Panc1 (cell line): ENCODE measurements at regions not wholly inside any gene's neighbourhood (a gene's known extent, or its start where the extent isn't known, plus 50 kb on each side); places are given as distances from the start of the nearest gene placed in this dataset.

Experiments used
- ATAC-seq: fragments of 200-7000 bp; cut with Tn5 transposase; 2 replicates; pipeline ENCODE4 v1.9.1; 2020; ENCODE audit warnings: mild to moderate bottlenecking, moderate library complexity
- BruUV-seq: library from RNA; stranded (reverse); fragments of 400-500 nt; replicated peaks from 2 replicates; lab custom pipeline; 2021; lab: Mats Ljungman, UMichigan
- CTCF ChIA-PET: fragments of 300-600 bp; sonication (Branson Sonifier 250); formaldehyde crosslinking; loops from one replicate; lab custom pipeline; 2022; ENCODE audit warnings: antibody characterized with exemption; lab: Charles Lee
- POLR2A ChIA-PET: fragments of 300-600 bp; sonication (Branson Sonifier 250); formaldehyde crosslinking; loops from one replicate; lab custom pipeline; 2022; ENCODE audit warnings: antibody characterized with exemption; lab: Charles Lee
- DNase-seq: peaks from one replicate; pipeline ENCODE4 v3.0.0-alpha.2; 2010; ENCODE audit warnings: low read depth, low spot score
- H3K27ac ChIP-seq: 2 replicates; pipeline ENCODE4 v1.5.1; 2011; ENCODE audit warnings: mild to moderate bottlenecking, low read length, inconsistent platforms
- H3K27me3 ChIP-seq: fragments of 200-500 bp; sonication (Bioruptor generic); 2 replicates; pipeline ENCODE4 v1.6.0; 2014; ENCODE audit warnings: low read length, inconsistent platforms; ENCODE audit not compliant: control insufficient read depth, insufficient read depth
- H3K36me3 ChIP-seq: fragments of 200-500 bp; sonication (Bioruptor generic); 2 replicates; pipeline ENCODE4 v1.5.1; 2014; ENCODE audit warnings: inconsistent platforms, mild to moderate bottlenecking, low read length, moderate library complexity; ENCODE audit not compliant: control insufficient read depth, insufficient read depth
- H3K4me1 ChIP-seq: 2 replicates; pipeline ENCODE4 v1.5.1; 2011; ENCODE audit warnings: inconsistent platforms, mild to moderate bottlenecking, low read length, moderate library complexity; ENCODE audit not compliant: control insufficient read depth, insufficient read depth
- H3K4me3 ChIP-seq, 2 experiments: 2 replicates each; pipeline ENCODE4 v1.5.1; 2011 to 2012; ENCODE audit warnings: low read depth in 2 of 2, low read length in 2 of 2, mild to moderate bottlenecking in 2 of 2, inconsistent platforms in 1 of 2, moderate library complexity in 1 of 2
- H3K9me3 ChIP-seq: fragments of 200-500 bp; sonication (Bioruptor generic); 2 replicates; pipeline ENCODE4 v1.5.1; 2014; ENCODE audit warnings: low read depth, mild to moderate bottlenecking, inconsistent platforms, low read length, moderate library complexity; ENCODE audit not compliant: control insufficient read depth, insufficient read depth
- POLR2AphosphoS5 ChIP-seq: IDR thresholded peaks from 2 replicates; pipeline ENCODE4 v1.6.1; 2012; ENCODE audit warnings: mild to moderate bottlenecking, low read depth, low read length, moderate library complexity
- SIN3A ChIP-seq: IDR thresholded peaks from 2 replicates; pipeline ENCODE4 v1.6.1; 2012; ENCODE audit warnings: low read depth, mild to moderate bottlenecking, low read length, moderate library complexity, borderline replicate concordance; ENCODE audit not compliant: insufficient read depth
- TCF7L2 ChIP-seq: IDR thresholded peaks from 2 replicates; pipeline ENCODE4 v1.6.1; 2011; ENCODE audit warnings: mild to moderate bottlenecking, low read depth, low read length, inconsistent platforms
- in situ Hi-C: cut with HindIII; loops from 2 replicates; pipeline ENCODE4 v1.10.0; 2016; ENCODE audit warnings: low sequenced_read_pairs, low pct_unique_long_range_greater_than_20kb
- intact Hi-C: fragments of 100-400 bp; cut with micrococcal nuclease; formaldehyde crosslinking; loops from one replicate; pipeline ENCODE4 v1.10.0; 2022; ENCODE audit not compliant: unreplicated experiment
- TF ChIP-seq, protein P1 (sequence below): fragments of 450-650 bp; IDR thresholded peaks from 2 replicates; pipeline ENCODE4 v1.5.1; 2017; ENCODE audit warnings: mild to moderate bottlenecking
- TF ChIP-seq, protein P2 (sequence below), 2 experiments: IDR thresholded peaks; 2 replicates each; pipeline ENCODE4 v1.6.1; 2011 to 2012; ENCODE audit warnings: low read depth in 2 of 2, control low read depth in 1 of 2, low read length in 1 of 2, mild to moderate bottlenecking in 1 of 2, moderate library complexity in 1 of 2; ENCODE audit not compliant: insufficient read depth in 1 of 2

- Histone ChIP-seq H3K4me3 (peak overlapping the region in 1 of 2 experiments; percentile 10; a peak in 1 of 4 replicates), H3K36me3 (no peaks in the 10 kb centered on the region), H3K4me1 (no peaks in the 10 kb centered on the region; the same call in 1 of the 2 replicates), H3K27me3 (peaks cover 7% of the 10 kb centered on the region), H3K27ac (no peak overlapping the region), H3K9me3 (no peaks in the 10 kb centered on the region)
- intact Hi-C loops (no loop called here), in situ Hi-C loops (no loop called here)
- no peak for ATAC-seq
- POLR2A ChIA-PET: no interaction called here
- CTCF ChIA-PET: no interaction called here
- no TSS peak for BruUV-seq
- TF ChIP-seq, protein P1, sequence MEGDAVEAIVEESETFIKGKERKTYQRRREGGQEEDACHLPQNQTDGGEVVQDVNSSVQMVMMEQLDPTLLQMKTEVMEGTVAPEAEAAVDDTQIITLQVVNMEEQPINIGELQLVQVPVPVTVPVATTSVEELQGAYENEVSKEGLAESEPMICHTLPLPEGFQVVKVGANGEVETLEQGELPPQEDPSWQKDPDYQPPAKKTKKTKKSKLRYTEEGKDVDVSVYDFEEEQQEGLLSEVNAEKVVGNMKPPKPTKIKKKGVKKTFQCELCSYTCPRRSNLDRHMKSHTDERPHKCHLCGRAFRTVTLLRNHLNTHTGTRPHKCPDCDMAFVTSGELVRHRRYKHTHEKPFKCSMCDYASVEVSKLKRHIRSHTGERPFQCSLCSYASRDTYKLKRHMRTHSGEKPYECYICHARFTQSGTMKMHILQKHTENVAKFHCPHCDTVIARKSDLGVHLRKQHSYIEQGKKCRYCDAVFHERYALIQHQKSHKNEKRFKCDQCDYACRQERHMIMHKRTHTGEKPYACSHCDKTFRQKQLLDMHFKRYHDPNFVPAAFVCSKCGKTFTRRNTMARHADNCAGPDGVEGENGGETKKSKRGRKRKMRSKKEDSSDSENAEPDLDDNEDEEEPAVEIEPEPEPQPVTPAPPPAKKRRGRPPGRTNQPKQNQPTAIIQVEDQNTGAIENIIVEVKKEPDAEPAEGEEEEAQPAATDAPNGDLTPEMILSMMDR: no peak
- TF ChIP-seq SIN3A (no peak), POLR2AphosphoS5 (no peak), TCF7L2 (no peak)
- TF ChIP-seq, protein P2, sequence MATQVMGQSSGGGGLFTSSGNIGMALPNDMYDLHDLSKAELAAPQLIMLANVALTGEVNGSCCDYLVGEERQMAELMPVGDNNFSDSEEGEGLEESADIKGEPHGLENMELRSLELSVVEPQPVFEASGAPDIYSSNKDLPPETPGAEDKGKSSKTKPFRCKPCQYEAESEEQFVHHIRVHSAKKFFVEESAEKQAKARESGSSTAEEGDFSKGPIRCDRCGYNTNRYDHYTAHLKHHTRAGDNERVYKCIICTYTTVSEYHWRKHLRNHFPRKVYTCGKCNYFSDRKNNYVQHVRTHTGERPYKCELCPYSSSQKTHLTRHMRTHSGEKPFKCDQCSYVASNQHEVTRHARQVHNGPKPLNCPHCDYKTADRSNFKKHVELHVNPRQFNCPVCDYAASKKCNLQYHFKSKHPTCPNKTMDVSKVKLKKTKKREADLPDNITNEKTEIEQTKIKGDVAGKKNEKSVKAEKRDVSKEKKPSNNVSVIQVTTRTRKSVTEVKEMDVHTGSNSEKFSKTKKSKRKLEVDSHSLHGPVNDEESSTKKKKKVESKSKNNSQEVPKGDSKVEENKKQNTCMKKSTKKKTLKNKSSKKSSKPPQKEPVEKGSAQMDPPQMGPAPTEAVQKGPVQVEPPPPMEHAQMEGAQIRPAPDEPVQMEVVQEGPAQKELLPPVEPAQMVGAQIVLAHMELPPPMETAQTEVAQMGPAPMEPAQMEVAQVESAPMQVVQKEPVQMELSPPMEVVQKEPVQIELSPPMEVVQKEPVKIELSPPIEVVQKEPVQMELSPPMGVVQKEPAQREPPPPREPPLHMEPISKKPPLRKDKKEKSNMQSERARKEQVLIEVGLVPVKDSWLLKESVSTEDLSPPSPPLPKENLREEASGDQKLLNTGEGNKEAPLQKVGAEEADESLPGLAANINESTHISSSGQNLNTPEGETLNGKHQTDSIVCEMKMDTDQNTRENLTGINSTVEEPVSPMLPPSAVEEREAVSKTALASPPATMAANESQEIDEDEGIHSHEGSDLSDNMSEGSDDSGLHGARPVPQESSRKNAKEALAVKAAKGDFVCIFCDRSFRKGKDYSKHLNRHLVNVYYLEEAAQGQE (IDR thresholded peaks at IDR 0.05; ENCODE audit: insufficient read depth in 1 of 2, low read depth in 2 of 2, low read length in 1 of 2): no peak
- DNase-seq: no peak
These were observed 57.8 kb downstream of the FRMPD3 start for GRCh38 chrX:107507093-107507743.

GRCh38 chrX:107507744-107508117, 58.3 kb downstream of the FRMPD3 start:
- no peak overlapping the region for H3K27ac ChIP-seq
- ChIA-PET CTCF (no interaction called here), POLR2A (no interaction called here)
- intact Hi-C loops: no loop called here
- H3K27me3 ChIP-seq: peaks cover 7% of the 10 kb centered on the region
- no peaks in the 10 kb centered on the region for H3K36me3 ChIP-seq
- ATAC-seq (no peak), DNase-seq (no peak)
- H3K4me3 ChIP-seq: peak overlapping the region in 1 of 2 experiments; percentile 10; a peak in 1 of 4 replicates
- no peaks in the 10 kb centered on the region; the same call in 1 of the 2 replicates for H3K4me1 ChIP-seq
- in situ Hi-C loops: no loop called here
- BruUV-seq: no TSS peak
- TF ChIP-seq SIN3A (no peak), POLR2AphosphoS5 (no peak), TCF7L2 (no peak)
- TF ChIP-seq, protein P2 (IDR thresholded peaks at IDR 0.05; ENCODE audit: insufficient read depth in 1 of 2, low read depth in 2 of 2, low read length in 1 of 2): no peak
- TF ChIP-seq, protein P1: no peak
- H3K9me3 ChIP-seq: no peaks in the 10 kb centered on the region
